Bronchial epithelial cell (primary cell): ENCODE measurements at regions not wholly inside any gene's neighbourhood (a gene's known extent, or its start where the extent isn't known, plus 50 kb on each side); places are given as distances from the start of the nearest gene placed in this dataset.

Experiments used
- DNase-seq: peaks from one replicate; pipeline ENCODE4 v3.0.0-alpha.2; 2010; ENCODE audit warnings: low read depth
- FAIRE-seq: peaks from 2 replicates; lab custom pipeline; 2011; peaks lifted over from hg19 to GRCh38; lab: Jason Lieb, UNC
- H3K27me3 ChIP-seq: 2 replicates; pipeline ENCODE4 v1.5.1; 2011; ENCODE audit warnings: low read length; ENCODE audit not compliant: control insufficient read depth, insufficient read depth
- H3K36me3 ChIP-seq: 2 replicates; pipeline ENCODE4 v1.5.1; 2011; ENCODE audit warnings: low read length; ENCODE audit not compliant: control insufficient read depth, insufficient read depth
- H3K4me3 ChIP-seq: 2 replicates; pipeline ENCODE4 v1.5.1; 2011; ENCODE audit warnings: mild to moderate bottlenecking, low read depth, low read length, control low read depth
- CTCF ChIP-seq: IDR thresholded peaks from 2 replicates; pipeline ENCODE4 v1.5.1; 2011; ENCODE audit warnings: mild to moderate bottlenecking, moderate library complexity, low read length, control low read depth, inconsistent platforms; ENCODE audit not compliant: insufficient read depth, severe bottlenecking

DNA sequence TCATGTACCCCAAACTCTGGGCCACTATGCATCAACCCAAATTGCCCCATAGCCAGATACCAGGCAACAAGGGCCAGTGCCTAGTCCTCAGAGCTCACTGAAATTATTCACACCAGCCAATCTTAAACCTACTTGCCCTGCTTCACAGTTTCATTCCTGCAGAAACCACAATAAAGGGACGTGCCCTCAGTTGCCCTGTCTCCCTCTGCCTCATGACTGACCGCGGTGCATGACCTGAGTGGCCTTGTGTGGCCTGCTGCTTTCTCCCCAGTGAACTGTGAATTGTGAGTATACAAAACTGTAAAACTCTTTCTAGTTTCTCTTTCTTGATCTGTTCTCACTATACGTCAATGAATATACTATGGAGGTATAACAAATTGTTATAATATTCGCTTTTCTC is 490.9 kb upstream of the MIS18BP1 start:
- no peak for TF ChIP-seq CTCF
- FAIRE-seq, result no peak
- Histone ChIP-seq H3K36me3 (no peaks in the 10 kb centered on the region), H3K4me3 (no peak overlapping the region), H3K27me3 (no peaks in the 10 kb centered on the region)
- peak; percentile 20 for DNase-seq

- no peak for TF ChIP-seq CTCF
- Histone ChIP-seq H3K27me3 (no peaks in the 10 kb centered on the region), H3K36me3 (no peaks in the 10 kb centered on the region), H3K4me3 (no peak overlapping the region)
- no peak for DNase-seq
- no peak for FAIRE-seq
These were observed 489.2 kb upstream of the MIS18BP1 start for GRCh38 chr14:45742187-45742586.

DNA sequence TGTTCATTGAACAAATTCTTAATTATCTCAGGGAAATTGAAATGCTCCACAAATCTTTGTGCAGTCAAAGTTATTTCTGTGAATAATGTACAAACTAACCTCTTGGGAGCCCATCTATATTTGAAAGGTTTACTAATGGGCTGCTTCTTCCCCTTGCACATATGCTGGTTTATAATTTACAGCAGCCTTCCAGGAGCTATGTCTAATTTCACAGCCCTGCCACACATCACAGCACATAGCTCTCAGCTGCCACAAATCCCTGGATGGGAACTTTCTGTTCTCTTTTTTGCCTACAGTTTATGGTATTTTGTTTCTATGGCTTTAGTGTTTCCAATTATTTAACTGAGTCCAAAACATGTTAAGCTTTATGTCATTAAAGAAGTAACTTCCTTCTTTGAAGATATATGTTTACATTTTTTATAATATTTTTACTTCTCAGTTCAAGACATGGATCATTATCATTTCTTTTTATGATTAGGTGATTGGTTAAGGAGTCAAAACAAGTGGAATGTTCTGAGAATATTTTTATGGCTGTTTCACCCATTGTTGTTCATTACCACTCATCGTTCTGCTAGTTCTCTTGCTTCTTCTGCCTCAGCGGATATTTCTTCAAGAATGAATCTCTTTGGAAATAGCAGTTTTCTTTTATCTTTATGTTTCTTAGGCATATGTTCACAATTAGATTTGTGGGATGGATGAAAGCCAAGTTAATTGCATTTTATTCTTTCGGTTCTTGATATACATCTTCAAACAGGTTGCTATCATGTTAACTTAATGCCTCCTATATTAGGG is 475.6 kb upstream of the MIS18BP1 start:
- FAIRE-seq, result no peak
- Histone ChIP-seq H3K36me3 (no peaks in the 10 kb centered on the region), H3K27me3 (no peaks in the 10 kb centered on the region), H3K4me3 (no peak overlapping the region)
- TF ChIP-seq CTCF, result no peak
- DNase-seq, result no peak

- no peaks in the 10 kb centered on the region for H3K27me3 ChIP-seq
- H3K36me3 ChIP-seq, result no peaks in the 10 kb centered on the region
- H3K4me3 ChIP-seq, result no peak overlapping the region
- FAIRE-seq, result no peak
- DNase-seq, result no peak
- no peak for TF ChIP-seq CTCF
These were observed 474.1 kb upstream of the MIS18BP1 start for GRCh38 chr14:45727133-45727532.

GRCh38 chr14:45721472-45721871 is 468.5 kb upstream of the MIS18BP1 start:
- FAIRE-seq (no peak), DNase-seq (no peak)
- no peaks in the 10 kb centered on the region for H3K27me3 ChIP-seq
- no peaks in the 10 kb centered on the region for H3K36me3 ChIP-seq
- H3K4me3 ChIP-seq, result no peak overlapping the region
- no peak for TF ChIP-seq CTCF

- DNase-seq (no peak), FAIRE-seq (no peak)
- no peak overlapping the region for H3K4me3 ChIP-seq
- H3K27me3 ChIP-seq, result no peaks in the 10 kb centered on the region
- no peaks in the 10 kb centered on the region for H3K36me3 ChIP-seq
- peak; percentile 13 for TF ChIP-seq CTCF
These were observed 463.6 kb upstream of the MIS18BP1 start for GRCh38 chr14:45716572-45716971.
